ENCODE measurements at regions not wholly inside any gene's neighbourhood (a gene's known extent, or its start where the extent isn't known, plus 50 kb on each side); places are given as distances from the start of the nearest gene placed in this dataset.

GRCh38 chr6:23587582-23587981 is 538.4 kb upstream of the NRSN1 start:
- Histone ChIP-seq H3K36me3 (no peaks in the 10 kb centered on the region), H3K4me1 (no peaks in the 10 kb centered on the region), H3K4me3 (no peak overlapping the region), H3K9me3 (no peaks in the 10 kb centered on the region), H3K27me3 (no peaks in the 10 kb centered on the region), H3K27ac (no peak overlapping the region)
- DNase-seq (ENCODE audit: low spot score in 2 of 2): no peak
- intact Hi-C loops (cut with DNase I): no loop called here
- TF ChIP-seq CTCF (IDR thresholded peaks at IDR 0.05): no peak

- Histone ChIP-seq H3K4me1 (no peaks in the 10 kb centered on the region), H3K27me3 (no peaks in the 10 kb centered on the region), H3K27ac (no peak overlapping the region), H3K36me3 (no peaks in the 10 kb centered on the region), H3K4me3 (no peak overlapping the region), H3K9me3 (no peaks in the 10 kb centered on the region)
- no peak for TF ChIP-seq CTCF (IDR thresholded peaks at IDR 0.05)
- no peak for DNase-seq (ENCODE audit: low spot score in 2 of 2)
- intact Hi-C loops (cut with DNase I): no loop called here
These were observed 536.2 kb upstream of the NRSN1 start for GRCh38 chr6:23589811-23590210.

DNA sequence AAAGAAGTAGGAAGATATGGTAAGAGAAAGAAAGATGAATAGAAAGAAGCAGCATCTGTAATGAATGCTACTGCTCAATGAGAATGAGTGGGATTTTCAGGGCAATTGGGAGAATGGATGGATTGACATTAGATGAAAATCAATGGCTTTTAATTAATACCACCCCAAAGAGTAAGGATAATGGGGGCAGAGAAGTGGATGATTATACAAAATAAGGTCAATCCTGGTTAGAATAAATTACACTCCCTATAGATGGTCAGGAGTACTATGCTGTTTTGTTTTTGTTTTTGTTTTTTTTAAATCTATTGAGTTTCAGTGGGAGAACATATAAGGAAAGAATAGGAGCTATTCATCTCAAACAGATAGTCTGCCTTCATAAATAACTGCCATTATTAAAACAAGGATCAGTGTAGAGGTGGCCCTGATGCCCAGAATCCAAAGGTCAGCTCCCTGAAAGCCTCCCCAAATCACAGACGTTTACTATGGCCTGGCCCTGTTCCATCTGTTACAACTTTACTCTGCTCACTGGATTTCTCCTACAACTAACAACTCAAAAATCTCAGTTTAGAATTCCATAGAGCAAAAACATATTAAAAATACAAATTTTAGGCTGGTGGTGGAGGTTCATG is 535.4 kb upstream of the NRSN1 start:
- H3K27me3 ChIP-seq: no peaks in the 10 kb centered on the region
- H3K27ac ChIP-seq: no peak overlapping the region
- H3K4me3 ChIP-seq: no peak overlapping the region
- no peak for TF ChIP-seq CTCF (IDR thresholded peaks at IDR 0.05)
- H3K9me3 ChIP-seq: no peaks in the 10 kb centered on the region
- no peaks in the 10 kb centered on the region for H3K36me3 ChIP-seq
- intact Hi-C loops (cut with DNase I): no loop called here
- no peaks in the 10 kb centered on the region for H3K4me1 ChIP-seq
- no peak for DNase-seq (ENCODE audit: low spot score in 2 of 2)

GRCh38 chr6:23591761-23592160 is 534.3 kb upstream of the NRSN1 start:
- H3K4me1 ChIP-seq: no peaks in the 10 kb centered on the region
- H3K4me3 ChIP-seq: no peak overlapping the region
- H3K36me3 ChIP-seq: no peaks in the 10 kb centered on the region
- intact Hi-C loops (cut with DNase I): no loop called here
- DNase-seq (ENCODE audit: low spot score in 2 of 2): no peak
- no peak for TF ChIP-seq CTCF (IDR thresholded peaks at IDR 0.05)
- no peak overlapping the region for H3K27ac ChIP-seq
- no peaks in the 10 kb centered on the region for H3K27me3 ChIP-seq
- no peaks in the 10 kb centered on the region for H3K9me3 ChIP-seq

GRCh38 chr6:23600118-23600517 is 525.9 kb upstream of the NRSN1 start:
- H3K27ac ChIP-seq: no peak overlapping the region
- no peaks in the 10 kb centered on the region for H3K36me3 ChIP-seq
- no peak for DNase-seq (ENCODE audit: low spot score in 2 of 2)
- intact Hi-C loops (cut with DNase I): no loop called here
- H3K4me3 ChIP-seq: no peak overlapping the region
- no peaks in the 10 kb centered on the region for H3K4me1 ChIP-seq
- TF ChIP-seq CTCF (IDR thresholded peaks at IDR 0.05): no peak
- H3K9me3 ChIP-seq: no peaks in the 10 kb centered on the region
- H3K27me3 ChIP-seq: no peaks in the 10 kb centered on the region

DNA sequence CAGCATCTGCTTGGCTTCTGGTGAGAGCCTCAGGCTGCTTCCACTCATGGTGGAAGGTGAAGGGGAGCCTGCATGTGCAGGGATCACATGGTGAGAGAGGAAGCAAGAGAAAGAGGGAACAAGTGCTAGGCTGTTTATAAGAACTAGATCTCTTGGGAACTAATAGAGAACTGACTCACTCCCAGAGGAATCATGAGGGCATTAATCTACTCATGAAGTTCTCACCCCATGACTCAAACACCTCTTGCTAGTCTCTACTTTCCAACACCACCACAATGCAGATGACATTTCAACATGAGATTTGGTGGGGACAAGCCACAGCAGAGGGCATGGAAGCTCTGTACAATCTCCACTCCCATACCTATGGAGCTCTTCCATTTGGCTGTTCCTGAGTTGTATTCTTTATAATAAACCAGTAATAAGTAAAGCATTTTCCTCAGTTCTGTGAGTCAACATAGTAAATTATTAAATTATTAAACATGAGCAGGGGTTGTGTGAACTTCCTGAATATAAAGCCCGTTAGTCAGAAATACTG is 524.1 kb upstream of the NRSN1 start:
- Histone ChIP-seq H3K9me3 (no peaks in the 10 kb centered on the region), H3K4me3 (no peak overlapping the region), H3K27ac (no peak overlapping the region), H3K27me3 (no peaks in the 10 kb centered on the region), H3K4me1 (no peaks in the 10 kb centered on the region), H3K36me3 (no peaks in the 10 kb centered on the region)
- intact Hi-C loops (cut with DNase I): no loop called here
- DNase-seq (ENCODE audit: low spot score in 2 of 2): no peak
- no peak for TF ChIP-seq CTCF (IDR thresholded peaks at IDR 0.05)
